ENCODE measurements at regions not wholly inside any gene's neighbourhood (a gene's known extent, or its start where the extent isn't known, plus 50 kb on each side); places are given as distances from the start of the nearest gene placed in this dataset.

- no peak for DNase-seq
Measured at GRCh38 chr18:38963943-38964660, 1398.5 kb upstream of the CELF4 start.

- DNase-seq = no peak
Measured at GRCh38 chr18:38961880-38962279, 1396.3 kb upstream of the CELF4 start.

GRCh38 chr18:38957736-38958135 is 1392.1 kb upstream of the CELF4 start:
- no peak for DNase-seq

DNA sequence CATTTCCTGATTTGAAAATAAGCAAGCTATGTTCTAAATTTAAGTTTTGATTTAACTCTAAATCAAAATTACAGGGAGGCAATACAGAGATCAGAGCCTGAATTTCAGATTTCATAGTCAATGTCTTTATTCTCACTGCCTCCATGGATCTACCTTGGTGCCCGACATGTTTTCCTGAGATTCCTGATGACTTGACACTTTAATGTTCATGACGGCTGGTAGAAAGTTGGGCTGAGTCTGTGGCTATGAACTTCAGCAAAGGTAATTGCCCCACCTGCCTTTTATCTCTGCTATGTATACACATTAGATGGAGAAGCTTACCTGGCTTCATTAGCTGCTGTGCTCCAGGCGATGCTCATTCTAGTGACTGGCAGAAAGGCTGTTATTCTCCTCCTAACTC is 1390.5 kb upstream of the CELF4 start:
- no peak for DNase-seq

DNA sequence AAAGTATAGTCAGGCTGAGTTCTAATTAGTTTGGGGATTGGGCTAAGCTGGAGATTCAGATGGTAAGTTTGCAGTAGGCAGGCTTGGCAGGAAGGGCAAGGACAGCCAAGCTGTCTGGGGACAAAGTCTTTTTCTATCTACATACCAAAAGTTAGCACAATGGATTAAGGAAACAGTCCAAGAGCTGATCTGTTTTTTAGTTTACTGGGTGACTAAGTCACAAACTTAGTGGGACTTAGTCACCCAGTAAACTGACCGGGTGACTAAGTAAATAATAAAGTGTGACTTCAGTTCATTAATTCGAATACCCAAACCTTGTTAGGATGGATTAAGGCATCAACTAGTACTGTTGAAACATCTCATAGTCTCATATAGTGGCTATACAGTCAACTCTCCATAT is 1386.0 kb upstream of the CELF4 start:
- DNase-seq = no peak

GRCh38 chr18:38948436-38948835 is 1382.8 kb upstream of the CELF4 start:
- no peak for DNase-seq

- DNase-seq = no peak
Measured at GRCh38 chr18:38944446-38945024, 1378.9 kb upstream of the CELF4 start.

- no peak for DNase-seq
Measured at GRCh38 chr18:38941711-38942561, 1376.3 kb upstream of the CELF4 start.

DNA sequence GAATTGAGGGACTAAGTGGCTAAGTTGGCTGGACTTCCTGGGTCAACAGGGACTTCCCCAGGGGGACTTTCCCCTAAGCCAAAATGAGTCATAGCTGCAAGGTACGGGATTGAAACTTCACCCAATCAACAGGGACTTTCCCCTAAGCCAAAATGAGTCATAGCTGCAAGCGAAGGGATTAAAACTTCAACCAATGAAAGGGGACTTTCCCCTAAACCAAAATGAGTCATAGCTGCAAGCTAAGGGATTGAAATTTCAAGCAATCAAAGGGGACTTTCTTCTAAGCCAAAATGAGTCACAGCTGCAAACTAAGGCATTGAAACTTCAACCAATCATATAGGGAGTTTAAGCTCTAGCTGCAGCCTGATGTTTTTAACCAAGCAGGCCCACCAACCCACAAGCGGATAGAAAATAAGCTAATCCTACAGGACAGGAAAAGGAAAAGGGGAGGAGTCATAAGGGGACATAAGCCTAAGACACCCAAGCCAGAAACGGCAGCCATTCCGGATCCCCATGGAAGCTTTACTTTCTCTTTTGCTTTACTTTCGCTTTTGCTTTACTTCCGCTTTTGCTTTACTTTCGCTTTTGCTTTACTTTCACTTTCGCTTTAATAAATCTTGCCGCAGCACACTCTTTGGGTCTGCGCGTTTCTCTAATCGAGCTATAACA is 1375.4 kb upstream of the CELF4 start:
- DNase-seq = peak; percentile 95

- DNase-seq = no peak
Measured at GRCh38 chr18:38940475-38940862, 1374.9 kb upstream of the CELF4 start.

DNA sequence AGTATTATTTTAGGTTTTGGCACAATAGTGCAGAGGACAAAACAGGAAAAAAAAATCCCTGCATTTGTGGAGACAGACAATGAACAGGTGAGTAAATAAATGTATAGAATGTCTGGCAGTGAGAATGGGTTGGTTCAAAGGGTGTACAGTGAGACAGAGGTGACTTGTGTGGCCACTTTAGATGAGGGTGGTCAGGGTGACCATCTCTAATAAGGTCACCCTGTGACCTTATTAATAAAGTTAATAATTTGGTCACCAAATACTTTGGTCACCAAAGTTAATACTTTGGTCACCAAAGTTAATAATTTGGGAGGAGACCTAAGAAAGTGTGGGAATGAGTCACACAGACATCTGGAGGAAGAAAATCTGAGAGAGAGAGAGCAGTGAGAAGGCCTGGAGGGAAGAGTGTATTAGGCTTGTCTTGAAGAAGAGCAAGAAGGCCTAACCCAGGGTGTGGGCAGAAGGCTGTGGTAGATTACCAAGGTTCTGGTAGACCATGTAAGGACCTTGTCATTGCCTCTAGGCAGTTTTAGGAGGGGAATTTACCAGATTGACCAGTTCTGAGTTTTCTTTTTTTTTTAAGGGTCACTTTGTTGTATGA is 1368.4 kb upstream of the CELF4 start:
- no peak for DNase-seq

- no peak for DNase-seq
Measured at GRCh38 chr18:38933322-38933721, 1367.7 kb upstream of the CELF4 start.

DNA sequence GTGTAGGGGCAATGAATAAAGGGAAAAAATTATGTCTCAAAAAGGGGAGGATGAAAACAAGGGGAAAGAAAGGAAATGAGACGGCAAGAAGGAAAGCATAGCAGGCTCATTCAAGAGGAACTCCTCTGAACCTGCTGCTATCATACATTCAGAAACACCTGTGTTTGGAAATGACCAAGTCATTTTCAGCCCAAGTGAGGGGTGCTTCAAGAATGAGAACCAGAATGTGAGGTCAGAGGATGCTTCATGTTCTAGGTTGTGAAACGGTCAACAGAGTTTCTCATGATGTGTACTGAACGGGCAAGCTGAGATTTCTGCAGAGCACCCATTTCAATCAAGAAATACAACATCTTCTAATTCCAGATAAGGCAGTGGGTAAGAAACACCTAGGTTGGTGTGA is 1367.2 kb upstream of the CELF4 start:
- no peak for DNase-seq

GRCh38 chr18:38931754-38932050 is 1366.1 kb upstream of the CELF4 start:
- DNase-seq = no peak

GRCh38 chr18:38930881-38931753 is 1365.5 kb upstream of the CELF4 start:
- no peak for DNase-seq

DNA sequence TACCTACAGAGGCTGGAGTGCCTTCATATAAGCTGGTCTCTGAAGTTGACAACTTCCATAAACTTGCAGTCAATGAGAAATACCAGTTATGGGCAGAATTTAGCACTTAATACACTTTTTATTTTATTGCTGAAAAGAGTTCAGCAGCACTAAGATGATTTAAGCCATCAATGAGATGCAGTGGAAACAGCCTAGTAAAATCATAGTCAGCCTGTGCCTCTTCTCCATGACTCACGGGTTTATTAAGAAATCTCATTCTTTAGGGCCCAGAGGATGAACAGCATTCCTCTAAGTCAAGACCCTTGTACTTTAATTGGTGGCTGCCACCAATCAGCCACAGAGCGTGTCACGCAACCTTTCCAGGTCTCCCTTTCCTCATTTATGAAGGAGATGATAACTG is 1357.9 kb upstream of the CELF4 start:
- no peak for DNase-seq

DNA sequence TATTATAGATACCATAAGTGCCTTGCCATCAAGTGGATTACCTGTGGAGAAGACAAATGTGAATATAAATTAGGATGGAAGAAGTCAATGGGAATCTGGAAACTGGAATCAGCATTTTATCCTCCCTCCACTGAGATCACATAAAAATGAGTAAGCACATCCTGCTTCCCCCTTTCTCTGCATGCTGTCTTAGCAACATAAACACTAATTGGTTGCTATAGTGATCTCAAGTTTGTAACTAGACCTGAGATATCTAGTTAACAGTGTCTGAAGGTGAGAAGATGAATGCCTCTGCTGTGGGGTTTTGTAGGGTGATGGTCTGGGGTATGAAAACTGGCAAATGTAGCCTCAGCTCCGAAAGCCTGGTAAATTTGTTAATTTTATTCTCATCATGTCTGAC is 1357.5 kb upstream of the CELF4 start:
- no peak for DNase-seq

DNA sequence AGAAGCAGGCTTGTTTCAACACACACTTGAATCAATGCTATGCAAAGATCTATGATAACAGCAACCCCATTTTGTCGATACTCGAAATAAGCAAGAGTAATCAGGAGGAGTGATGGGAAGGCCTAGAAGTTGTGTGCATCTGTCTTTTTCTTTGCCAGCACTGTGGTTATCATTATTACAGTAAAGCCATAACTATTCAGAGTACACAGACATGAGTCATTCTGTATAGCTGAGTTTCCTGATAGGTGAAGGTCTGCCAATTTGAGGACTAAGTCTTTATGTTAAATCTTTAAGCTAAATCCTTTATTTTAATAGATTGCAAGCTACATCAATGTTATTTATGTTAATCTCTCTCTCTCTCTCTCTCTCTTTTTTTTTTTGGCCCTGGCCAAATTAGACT is 1344.4 kb upstream of the CELF4 start:
- no peak for DNase-seq

DNA sequence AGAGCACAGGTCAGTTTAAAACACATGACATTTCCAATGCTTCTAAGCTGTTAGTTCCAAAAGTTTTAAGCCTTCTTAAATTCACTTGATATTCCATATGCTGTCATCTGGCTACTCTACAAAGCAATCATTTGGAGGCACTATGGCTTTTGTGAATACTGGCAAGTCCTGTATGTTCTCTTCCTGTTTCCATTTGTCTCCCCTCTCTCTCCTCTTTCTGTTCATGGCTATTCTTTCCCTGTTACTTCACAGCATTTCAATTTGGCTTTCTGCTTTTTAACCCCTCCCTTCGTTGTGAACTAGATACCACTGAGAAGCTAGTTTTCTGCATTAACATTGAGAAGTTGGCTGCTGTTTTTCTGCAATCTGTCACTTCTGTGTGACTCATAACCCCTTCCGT is 1337.2 kb upstream of the CELF4 start:
- DNase-seq = no peak

- DNase-seq = no peak
Measured at GRCh38 chr18:38900445-38900844, 1334.8 kb upstream of the CELF4 start.

GRCh38 chr18:38900031-38900430 is 1334.4 kb upstream of the CELF4 start:
- no peak for DNase-seq

- no peak for DNase-seq
Measured at GRCh38 chr18:38899252-38899651, 1333.7 kb upstream of the CELF4 start.
